D341Med (cell line): ENCODE measurements at regions not wholly inside any gene's neighbourhood (a gene's known extent, or its start where the extent isn't known, plus 50 kb on each side); places are given as distances from the start of the nearest gene placed in this dataset.
"Not testable (repeated sequence)": the region's sequence is repeated elsewhere in the genome, so short reads cannot be mapped to it uniquely, and the experiment has no call there.

ENCODE experiments used
- DNase-seq: peaks from one replicate; pipeline ENCODE4 v3.0.0; 2012; ENCODE audit warnings: low spot score

- no peak for DNase-seq
Observed at GRCh38 chr10:121305066-121305465, 293.2 kb downstream of the FGFR2 start.

- DNase-seq, result no peak
Observed at GRCh38 chr10:121306159-121306673, 292.0 kb downstream of the FGFR2 start.

DNA sequence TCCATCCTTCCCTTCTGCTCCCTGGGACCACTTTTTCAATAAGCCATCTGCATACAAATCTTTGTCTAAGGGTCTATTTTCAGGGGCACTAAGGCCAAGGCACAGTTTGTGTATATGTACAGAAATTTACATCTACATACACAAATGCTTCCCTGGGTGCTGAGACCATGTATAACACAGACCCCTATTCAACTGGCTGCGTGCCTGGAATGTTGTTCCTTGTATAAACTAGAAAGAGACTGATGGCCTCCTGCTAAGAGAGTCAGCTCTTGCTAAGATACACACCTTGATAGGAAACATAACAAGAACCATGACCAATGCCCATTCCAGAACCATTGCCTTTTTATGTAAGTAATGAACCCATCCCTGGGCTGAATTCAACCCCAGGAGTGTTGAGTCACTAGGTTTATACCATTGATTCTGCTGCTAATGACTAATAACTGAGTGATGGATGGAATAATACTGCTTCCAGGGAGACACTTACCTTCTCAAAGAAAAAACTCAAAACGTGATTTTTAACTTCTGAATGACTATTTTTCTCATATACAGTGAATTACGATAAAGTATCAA lies 290.7 kb downstream of the FGFR2 start:
- no peak for DNase-seq

DNA sequence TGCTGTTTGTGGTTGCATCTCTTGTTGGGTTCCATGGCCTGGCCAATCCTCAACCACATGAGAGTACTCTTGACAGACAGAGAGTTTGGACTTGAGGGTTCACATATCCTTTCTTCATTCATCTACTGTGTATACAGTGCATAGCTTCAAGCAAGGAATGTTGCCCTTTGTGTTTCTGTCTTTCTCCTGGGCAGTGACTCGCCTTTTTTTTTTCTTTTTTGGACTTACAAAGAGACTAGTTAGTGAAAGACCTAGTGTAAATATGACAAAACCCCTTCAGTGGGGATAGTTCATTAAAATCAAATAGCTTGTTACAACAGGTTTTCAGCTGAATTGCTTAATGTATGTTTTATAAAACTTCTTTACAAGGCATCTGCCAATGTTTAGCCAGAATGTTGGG lies 290.2 kb downstream of the FGFR2 start:
- no peak for DNase-seq

- no peak for DNase-seq
Observed at GRCh38 chr10:121309164-121309563, 289.1 kb downstream of the FGFR2 start.

- DNase-seq, result peak; percentile 26
Observed at GRCh38 chr10:121310151-121310711, 288.0 kb downstream of the FGFR2 start.

DNA sequence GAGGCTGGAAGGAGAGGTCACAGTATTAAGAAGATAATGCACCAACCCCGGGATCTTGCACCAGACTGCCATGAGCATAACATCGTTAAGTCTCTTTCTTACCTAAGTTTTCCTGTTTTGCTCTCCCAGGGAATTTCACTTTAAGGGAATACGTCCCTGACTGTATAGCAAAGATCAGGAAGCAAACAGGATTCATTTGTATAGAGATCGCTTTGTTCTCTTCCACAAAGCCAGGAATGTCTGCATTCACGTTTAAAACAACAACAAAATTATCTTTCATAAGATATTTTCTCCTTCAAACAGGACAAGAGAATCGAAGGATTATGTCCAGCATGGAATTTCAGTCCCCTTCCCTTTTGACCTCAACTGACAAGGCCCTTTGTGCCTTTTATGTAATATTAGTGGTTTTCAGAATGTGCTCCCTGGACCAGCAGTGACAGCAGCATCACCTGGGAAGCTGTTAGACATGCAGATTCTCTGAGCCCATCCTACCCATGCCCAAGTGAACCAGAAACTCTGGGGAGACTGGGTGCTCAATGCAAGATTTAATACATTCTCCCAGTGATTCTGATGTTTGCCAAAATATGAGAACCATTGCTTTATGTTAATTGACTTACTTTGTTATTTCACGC lies 286.3 kb downstream of the FGFR2 start:
- DNase-seq, result no peak

DNA sequence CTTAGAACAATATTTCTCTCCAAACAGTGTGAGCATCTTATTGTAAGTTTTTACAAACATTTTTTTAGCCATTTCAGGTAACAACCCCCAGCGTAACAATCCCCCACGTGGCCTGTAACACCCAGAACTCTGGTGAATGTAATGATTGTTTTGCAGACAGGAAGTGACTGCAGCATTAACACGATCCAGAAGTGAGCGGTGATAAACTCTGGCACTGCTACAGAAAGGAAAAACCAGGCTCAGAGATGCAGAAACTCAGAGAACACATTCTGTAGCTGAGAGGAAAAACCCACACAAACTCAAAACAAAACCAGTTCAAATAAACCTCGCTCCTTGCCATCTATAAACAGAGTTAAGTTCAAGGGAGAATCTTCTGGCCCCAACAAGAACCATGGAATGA lies 285.7 kb downstream of the FGFR2 start:
- DNase-seq, result no peak

GRCh38 chr10:121313119-121313875 lies 284.9 kb downstream of the FGFR2 start:
- no peak for DNase-seq

- no peak for DNase-seq
Observed at GRCh38 chr10:121316432-121316831, 281.8 kb downstream of the FGFR2 start.

- no peak for DNase-seq
Observed at GRCh38 chr10:121317374-121317773, 280.9 kb downstream of the FGFR2 start.

- no peak for DNase-seq
Observed at GRCh38 chr10:121322046-121322445, 276.2 kb downstream of the FGFR2 start.

- no peak for DNase-seq
Observed at GRCh38 chr10:121322776-121323175, 275.5 kb downstream of the FGFR2 start.

DNA sequence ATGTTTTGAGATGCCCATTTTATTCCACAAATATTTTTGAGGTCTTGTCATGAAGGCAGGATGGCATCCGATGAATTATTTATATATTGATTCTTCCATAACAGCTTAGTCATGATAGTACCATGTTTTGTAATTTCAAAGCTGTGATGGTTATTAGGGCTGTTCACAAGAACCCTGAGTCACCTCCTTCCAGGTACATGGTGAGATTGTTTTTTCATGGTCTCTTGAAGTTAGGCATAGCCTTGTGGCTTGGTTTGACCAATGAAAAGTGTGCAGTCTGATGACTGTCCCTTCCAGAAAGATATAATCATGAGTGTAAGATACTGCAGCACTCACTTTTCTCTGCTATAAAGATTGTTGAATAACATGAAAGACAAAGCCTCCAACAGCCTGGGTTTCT lies 274.8 kb downstream of the FGFR2 start:
- DNase-seq, result no peak

- no peak for DNase-seq
Observed at GRCh38 chr10:121324678-121325213, 273.5 kb downstream of the FGFR2 start.

DNA sequence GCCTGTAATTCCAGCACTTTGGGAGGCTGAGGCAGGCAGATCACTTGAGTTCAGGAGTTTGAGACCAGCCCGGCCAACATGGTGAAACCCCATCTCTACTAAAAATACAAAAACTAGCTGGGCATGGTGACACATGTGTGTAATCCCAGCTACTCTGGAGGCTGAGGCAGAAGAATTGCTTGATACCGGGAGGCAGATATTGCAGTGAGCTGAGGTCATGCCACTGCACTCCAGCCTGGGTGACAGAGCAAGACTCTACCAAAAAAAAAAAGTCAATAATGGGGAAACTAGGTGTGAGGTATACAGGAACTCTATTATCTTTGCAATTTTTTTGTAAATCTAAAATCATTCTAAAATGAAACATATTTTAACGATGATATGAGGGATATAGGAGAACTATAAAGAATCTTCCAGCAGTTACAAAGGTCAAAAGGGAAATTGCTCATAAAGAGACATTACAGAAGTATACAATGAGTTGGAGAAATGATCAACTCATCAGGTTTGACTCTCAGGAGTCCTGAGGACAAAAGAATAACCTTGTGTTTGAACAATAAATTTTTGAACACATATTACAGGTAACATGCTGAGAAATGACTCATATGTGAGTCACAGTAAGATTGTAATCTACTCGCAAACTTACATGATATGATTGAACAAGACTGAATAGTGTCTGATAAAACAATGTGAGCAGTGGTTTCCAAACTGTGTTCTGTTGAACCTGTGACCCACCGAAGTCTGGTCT lies 272.6 kb downstream of the FGFR2 start:
- DNase-seq, result no peak

GRCh38 chr10:121326905-121327304 lies 271.3 kb downstream of the FGFR2 start:
- no peak for DNase-seq

- DNase-seq, result no peak
Observed at GRCh38 chr10:121327727-121328126, 270.5 kb downstream of the FGFR2 start.

DNA sequence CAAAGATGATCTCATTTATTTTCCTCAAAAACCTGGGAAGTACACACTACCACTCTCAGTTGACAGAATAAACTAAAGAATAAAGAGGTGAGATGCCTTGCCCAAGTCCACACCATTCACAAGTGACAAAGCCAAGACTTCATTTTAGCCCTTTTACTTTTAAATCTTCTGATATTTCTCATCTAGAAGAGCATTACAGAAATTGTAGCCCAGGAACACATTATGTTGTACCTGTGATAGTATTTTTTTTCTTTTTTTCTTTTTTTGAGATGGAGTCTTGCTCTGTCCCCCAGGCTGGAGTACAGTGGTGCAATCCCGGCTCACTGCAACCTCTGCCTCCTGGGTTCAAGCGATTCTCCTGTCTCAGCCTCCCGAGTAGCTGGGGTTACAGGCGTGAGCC lies 268.6 kb downstream of the FGFR2 start:
- not testable (repeated sequence) for DNase-seq

DNA sequence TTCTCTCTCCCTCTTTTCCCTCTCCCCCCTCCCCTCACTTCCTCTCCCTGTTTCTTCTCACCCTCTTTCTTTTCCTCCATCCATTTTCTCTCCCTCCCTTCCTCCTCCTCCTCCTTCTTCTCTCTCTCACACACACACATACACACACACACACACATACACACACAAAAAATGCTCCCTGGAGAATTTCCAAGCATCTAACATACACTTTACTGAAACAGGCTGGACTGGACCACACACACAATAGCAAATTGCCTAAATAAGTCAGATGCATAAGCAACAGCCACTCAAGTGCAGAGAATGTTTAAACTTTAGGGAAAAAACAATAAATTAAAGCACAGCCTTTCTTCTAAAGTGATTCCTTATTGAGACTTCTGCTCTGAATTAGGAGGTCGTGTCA lies 267.7 kb downstream of the FGFR2 start:
- DNase-seq, result no peak

DNA sequence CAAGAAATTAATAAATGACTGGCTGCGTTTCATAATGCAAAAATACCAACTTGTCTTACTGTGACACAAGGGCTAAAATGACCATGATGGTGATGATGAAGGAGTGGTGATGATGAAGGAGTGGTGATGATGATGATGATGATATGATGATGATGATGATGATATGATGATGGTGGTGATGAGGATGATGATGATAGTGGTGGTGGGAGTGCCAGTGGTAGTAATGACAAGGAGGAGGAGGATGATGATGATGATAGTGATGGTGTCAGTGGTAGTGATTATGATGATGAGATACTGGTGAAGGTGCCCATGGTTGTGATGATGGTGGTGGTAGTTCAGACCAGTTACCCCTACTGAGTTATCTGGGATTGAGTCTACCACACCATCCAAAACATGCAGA lies 265.9 kb downstream of the FGFR2 start:
- DNase-seq, result no peak
